ENCODE measurements at regions not wholly inside any gene's neighbourhood (a gene's known extent, or its start where the extent isn't known, plus 50 kb on each side); places are given as distances from the start of the nearest gene placed in this dataset.

DNA sequence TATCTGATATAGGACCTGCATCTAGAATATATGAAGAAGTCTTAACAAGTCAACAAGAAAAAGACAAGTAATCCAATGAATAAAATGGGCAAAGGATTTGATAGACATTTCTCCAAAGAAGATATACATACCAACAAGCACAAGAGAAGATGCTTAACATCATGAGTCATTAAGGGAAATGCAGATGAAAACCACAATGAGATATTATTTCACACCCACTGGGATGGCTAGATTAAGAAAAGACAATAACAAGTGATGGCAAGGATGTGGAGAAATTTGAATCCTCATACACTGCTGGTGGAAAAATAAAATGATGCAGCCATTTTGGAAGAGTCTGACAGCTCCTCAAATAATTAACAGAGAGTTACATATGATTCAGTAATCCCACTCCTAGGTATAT lies 502.6 kb downstream of the FUT8 start:
- peaks cover 17% of the 10 kb centered on the region for H3K36me3 Mint-ChIP-seq (ENCODE audit: low read depth)
- H3K9me3 Mint-ChIP-seq: peaks cover 14% of the 10 kb centered on the region
- no peak overlapping the region for H3K4me3 Mint-ChIP-seq
- H3K27me3 Mint-ChIP-seq (ENCODE audit: low read depth): peaks cover 13% of the 10 kb centered on the region
- H3K27ac Mint-ChIP-seq: no peak overlapping the region
- peaks cover 50% of the 10 kb centered on the region for H3K4me1 Mint-ChIP-seq (ENCODE audit: low read depth)

GRCh38 chr14:65916055-65916454 lies 503.5 kb downstream of the FUT8 start:
- Mint-ChIP-seq H3K27me3 (ENCODE audit: low read depth) (peaks cover 16% of the 10 kb centered on the region), H3K4me3 (no peak overlapping the region), H3K4me1 (ENCODE audit: low read depth) (peaks cover 48% of the 10 kb centered on the region), H3K27ac (no peak overlapping the region), H3K9me3 (peaks cover 14% of the 10 kb centered on the region), H3K36me3 (ENCODE audit: low read depth) (peaks cover 19% of the 10 kb centered on the region)

GRCh38 chr14:65920996-65921395 lies 508.5 kb downstream of the FUT8 start:
- H3K36me3 Mint-ChIP-seq (ENCODE audit: low read depth): peaks cover 19% of the 10 kb centered on the region
- no peak overlapping the region for H3K4me3 Mint-ChIP-seq
- H3K4me1 Mint-ChIP-seq (ENCODE audit: low read depth): peaks cover 38% of the 10 kb centered on the region
- H3K9me3 Mint-ChIP-seq: peaks cover 10% of the 10 kb centered on the region
- H3K27ac Mint-ChIP-seq: no peak overlapping the region
- peaks cover 8% of the 10 kb centered on the region for H3K27me3 Mint-ChIP-seq (ENCODE audit: low read depth)

DNA sequence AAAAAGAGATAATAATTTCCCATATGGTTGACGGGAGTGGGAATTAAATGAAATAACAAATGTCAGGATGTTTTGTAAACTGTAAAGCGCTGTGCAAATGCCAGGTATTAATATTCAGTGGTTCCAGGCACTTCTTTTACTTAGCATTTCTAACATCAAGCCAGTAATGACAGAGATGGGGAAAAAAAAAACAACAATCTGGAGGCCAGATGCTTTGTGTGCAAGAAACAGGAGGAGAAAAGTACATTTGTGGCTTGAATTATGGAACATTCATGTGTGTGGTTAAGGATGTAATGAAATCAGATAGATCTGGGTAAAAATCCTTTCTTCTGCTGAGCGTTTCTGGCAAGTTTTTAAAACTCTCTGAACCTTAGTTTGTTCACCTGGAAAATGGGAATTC lies 509.6 kb downstream of the FUT8 start:
- peaks cover 10% of the 10 kb centered on the region for H3K9me3 Mint-ChIP-seq
- H3K4me1 Mint-ChIP-seq (ENCODE audit: low read depth): peaks cover 43% of the 10 kb centered on the region
- no peak overlapping the region for H3K4me3 Mint-ChIP-seq
- H3K27ac Mint-ChIP-seq: no peak overlapping the region
- peaks cover 8% of the 10 kb centered on the region for H3K27me3 Mint-ChIP-seq (ENCODE audit: low read depth)
- peaks cover 20% of the 10 kb centered on the region for H3K36me3 Mint-ChIP-seq (ENCODE audit: low read depth)

DNA sequence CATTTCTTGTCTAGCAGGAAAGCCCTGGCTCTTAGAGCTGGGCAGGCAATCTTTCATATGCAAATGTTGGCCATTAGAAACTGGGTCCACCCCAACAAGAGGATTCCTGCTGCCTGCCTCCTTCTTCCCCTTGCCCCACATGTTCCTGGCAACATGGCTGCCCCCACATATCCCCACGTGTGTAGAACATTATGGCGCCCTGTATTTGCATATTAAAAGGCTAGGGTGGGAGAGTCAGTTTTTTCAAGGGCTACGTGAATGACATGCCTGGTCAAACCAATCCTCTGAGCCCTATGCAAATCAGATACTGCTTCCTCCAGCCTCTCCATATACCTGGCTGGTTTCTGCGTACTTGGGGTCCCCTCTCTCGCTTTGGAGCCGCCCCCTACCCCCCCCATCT lies 514.0 kb downstream of the FUT8 start:
- peak overlapping the region; percentile 94 for H3K27ac Mint-ChIP-seq
- H3K9me3 Mint-ChIP-seq: peaks cover 10% of the 10 kb centered on the region
- peaks cover 25% of the 10 kb centered on the region for H3K36me3 Mint-ChIP-seq (ENCODE audit: low read depth)
- peaks cover 60% of the 10 kb centered on the region for H3K4me1 Mint-ChIP-seq (ENCODE audit: low read depth)
- no peak overlapping the region for H3K4me3 Mint-ChIP-seq
- no peaks in the 10 kb centered on the region for H3K27me3 Mint-ChIP-seq (ENCODE audit: low read depth)

DNA sequence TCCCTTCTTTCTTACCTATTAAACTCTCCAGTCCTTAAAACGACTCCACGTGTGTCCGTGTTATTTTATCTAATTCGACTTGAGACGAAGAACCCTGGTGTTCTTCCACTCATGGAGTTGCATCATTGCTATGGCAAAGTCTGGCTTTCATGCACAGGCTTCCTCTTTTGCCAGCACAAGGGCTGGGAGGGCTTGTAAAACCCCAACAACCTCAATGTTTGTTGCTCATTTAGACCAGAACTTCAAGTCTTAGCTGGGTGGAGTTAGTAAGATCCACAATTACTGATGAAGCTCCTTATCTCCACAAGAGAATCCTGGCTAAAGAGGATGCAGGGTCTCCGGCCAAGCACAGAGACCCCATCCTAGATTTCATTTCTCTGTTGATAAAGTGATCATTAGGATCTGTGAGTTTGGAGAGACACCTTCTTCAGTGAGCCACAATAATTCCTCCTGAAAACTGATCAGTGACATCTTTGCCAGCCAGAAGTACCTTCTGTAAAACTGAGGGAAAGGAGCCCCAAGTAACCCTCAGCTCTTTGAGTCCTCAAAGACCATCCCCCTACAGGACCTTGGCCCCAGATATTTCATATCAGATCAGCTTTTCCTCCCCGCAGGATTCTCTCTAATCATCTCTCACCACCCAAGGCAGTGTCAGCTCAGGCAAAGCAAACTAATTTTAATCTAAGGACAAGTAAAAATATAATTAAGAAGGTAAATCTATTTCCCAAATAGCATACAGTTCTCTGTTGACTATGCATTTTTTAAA lies 514.6 kb downstream of the FUT8 start:
- peaks cover 25% of the 10 kb centered on the region for H3K36me3 Mint-ChIP-seq (ENCODE audit: low read depth)
- no peaks in the 10 kb centered on the region for H3K27me3 Mint-ChIP-seq (ENCODE audit: low read depth)
- H3K27ac Mint-ChIP-seq: peak overlapping the region; percentile 94
- H3K4me1 Mint-ChIP-seq (ENCODE audit: low read depth): peaks cover 62% of the 10 kb centered on the region
- H3K9me3 Mint-ChIP-seq: peaks cover 10% of the 10 kb centered on the region
- H3K4me3 Mint-ChIP-seq: peak overlapping the region; percentile 71

DNA sequence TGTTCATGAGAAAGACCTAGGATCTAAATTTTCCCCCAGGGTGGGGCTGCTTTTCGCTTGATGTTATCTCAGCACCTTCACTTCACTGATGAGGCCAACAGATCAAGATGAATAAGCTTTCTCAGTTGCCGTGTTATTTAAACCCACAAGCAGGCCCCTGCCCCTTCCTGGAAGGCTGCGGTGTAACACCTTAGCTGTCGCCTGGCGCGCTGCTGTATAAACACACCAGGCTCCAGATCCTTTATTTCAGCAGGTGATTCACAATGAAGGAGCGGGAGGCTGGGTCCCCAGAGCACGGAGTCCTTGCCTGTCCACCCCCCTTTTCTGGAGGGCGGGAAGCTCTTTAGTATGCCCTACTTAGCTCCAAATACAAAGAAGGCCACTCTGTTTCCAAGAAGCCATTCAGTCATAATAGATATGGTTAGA lies 515.4 kb downstream of the FUT8 start:
- H3K4me3 Mint-ChIP-seq: peak overlapping the region; percentile 71
- H3K4me1 Mint-ChIP-seq (ENCODE audit: low read depth): peaks cover 60% of the 10 kb centered on the region
- peaks cover 29% of the 10 kb centered on the region for H3K36me3 Mint-ChIP-seq (ENCODE audit: low read depth)
- H3K27ac Mint-ChIP-seq: peak overlapping the region; percentile 94
- H3K27me3 Mint-ChIP-seq (ENCODE audit: low read depth): no peaks in the 10 kb centered on the region
- H3K9me3 Mint-ChIP-seq: peaks cover 13% of the 10 kb centered on the region

- peak overlapping the region; percentile 94 for H3K27ac Mint-ChIP-seq
- H3K9me3 Mint-ChIP-seq: peaks cover 14% of the 10 kb centered on the region
- H3K27me3 Mint-ChIP-seq (ENCODE audit: low read depth): no peaks in the 10 kb centered on the region
- H3K4me3 Mint-ChIP-seq: peak overlapping the region; percentile 22
- peaks cover 30% of the 10 kb centered on the region for H3K36me3 Mint-ChIP-seq (ENCODE audit: low read depth)
- H3K4me1 Mint-ChIP-seq (ENCODE audit: low read depth): peaks cover 58% of the 10 kb centered on the region
Observed at GRCh38 chr14:65928995-65929394, 516.5 kb downstream of the FUT8 start.

GRCh38 chr14:65933400-65934069 lies 521.0 kb downstream of the FUT8 start:
- H3K9me3 Mint-ChIP-seq: peaks cover 30% of the 10 kb centered on the region
- H3K36me3 Mint-ChIP-seq (ENCODE audit: low read depth): peaks cover 36% of the 10 kb centered on the region
- no peak overlapping the region for H3K4me3 Mint-ChIP-seq
- H3K27me3 Mint-ChIP-seq (ENCODE audit: low read depth): no peaks in the 10 kb centered on the region
- no peak overlapping the region for H3K27ac Mint-ChIP-seq
- H3K4me1 Mint-ChIP-seq (ENCODE audit: low read depth): peaks cover 53% of the 10 kb centered on the region

GRCh38 chr14:65934070-65934435 lies 521.5 kb downstream of the FUT8 start:
- Mint-ChIP-seq H3K27me3 (ENCODE audit: low read depth) (no peaks in the 10 kb centered on the region), H3K36me3 (ENCODE audit: low read depth) (peaks cover 33% of the 10 kb centered on the region), H3K27ac (no peak overlapping the region), H3K9me3 (peaks cover 35% of the 10 kb centered on the region), H3K4me1 (ENCODE audit: low read depth) (peaks cover 51% of the 10 kb centered on the region), H3K4me3 (no peak overlapping the region)

GRCh38 chr14:65936342-65936975 lies 523.9 kb downstream of the FUT8 start:
- Mint-ChIP-seq H3K27me3 (ENCODE audit: low read depth) (peaks cover 7% of the 10 kb centered on the region), H3K36me3 (ENCODE audit: low read depth) (peaks cover 28% of the 10 kb centered on the region), H3K27ac (peak overlapping the region; percentile 89), H3K4me3 (no peak overlapping the region), H3K9me3 (peaks cover 35% of the 10 kb centered on the region), H3K4me1 (ENCODE audit: low read depth) (peaks cover 55% of the 10 kb centered on the region)

- Mint-ChIP-seq H3K27me3 (ENCODE audit: low read depth) (peaks cover 11% of the 10 kb centered on the region), H3K4me1 (ENCODE audit: low read depth) (peaks cover 55% of the 10 kb centered on the region), H3K9me3 (peaks cover 35% of the 10 kb centered on the region), H3K4me3 (peak overlapping the region; percentile 78), H3K27ac (peak overlapping the region; percentile 89), H3K36me3 (ENCODE audit: low read depth) (peaks cover 28% of the 10 kb centered on the region)
Observed at GRCh38 chr14:65937079-65937959, 524.8 kb downstream of the FUT8 start.

GRCh38 chr14:65937960-65938316 lies 525.4 kb downstream of the FUT8 start:
- peaks cover 51% of the 10 kb centered on the region for H3K4me1 Mint-ChIP-seq (ENCODE audit: low read depth)

DNA sequence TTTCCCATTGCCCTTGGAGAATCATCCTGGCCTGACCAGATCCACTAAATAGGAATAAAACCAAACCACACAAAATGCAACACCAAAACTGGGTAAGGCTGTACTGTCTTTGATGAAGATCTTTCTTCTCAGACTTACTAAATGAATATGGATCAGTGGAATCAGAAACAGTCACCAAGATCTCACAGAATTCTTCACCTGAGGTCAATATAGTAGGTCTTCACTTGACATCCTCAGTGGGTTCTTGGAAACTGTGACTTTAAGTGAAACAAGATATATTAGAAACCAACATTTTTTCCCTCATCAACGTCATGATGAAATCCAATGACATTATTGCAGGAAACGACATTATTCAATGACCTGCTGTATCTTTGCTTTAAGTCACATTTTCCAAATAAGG lies 526.2 kb downstream of the FUT8 start:
- Mint-ChIP-seq H3K36me3 (ENCODE audit: low read depth) (peaks cover 23% of the 10 kb centered on the region), H3K9me3 (peaks cover 32% of the 10 kb centered on the region), H3K4me3 (no peak overlapping the region), H3K27me3 (ENCODE audit: low read depth) (peaks cover 16% of the 10 kb centered on the region), H3K27ac (peak overlapping the region; percentile 65), H3K4me1 (ENCODE audit: low read depth) (peaks cover 53% of the 10 kb centered on the region)

More at GRCh38 chr14:65937960-65938316, 525.4 kb downstream of the FUT8 start:
- Mint-ChIP-seq H3K27me3 (ENCODE audit: low read depth) (peaks cover 11% of the 10 kb centered on the region), H3K27ac (peak overlapping the region; percentile 89), H3K9me3 (peaks cover 32% of the 10 kb centered on the region), H3K4me3 (peak overlapping the region; percentile 78), H3K36me3 (ENCODE audit: low read depth) (peaks cover 24% of the 10 kb centered on the region)

Data from T-helper 1 cell treated with Interleukin-12 subunit alpha and Interleukin-12 subunit beta and Interleukin-4 antibody, amounts not matched to agents 30 μg/mL and 1 μg/mL, for 36 hours (primary cell).